K562 (cell line): ENCODE measurements at regions not wholly inside any gene's neighbourhood (a gene's known extent, or its start where the extent isn't known, plus 50 kb on each side); places are given as distances from the start of the nearest gene placed in this dataset.

Source experiments
- ATAC-seq: fragments of 200-7000 bp; cut with Tn5 transposase; 3 replicates; pipeline ENCODE4 v1.9.1; 2020; ENCODE audit warnings: moderate library complexity
- BruUV-seq: library from RNA; stranded (reverse); fragments of 400-500 nt; replicated peaks from 2 replicates; lab custom pipeline; 2021; lab: Mats Ljungman, UMichigan
- CTCF ChIA-PET: fragments of 300-600 bp; formaldehyde crosslinking; extraction: SDS; loops from one replicate; lab custom pipeline; 2021; ENCODE audit warnings: low intra/inter-chr PET ratio; lab: Yijun Ruan, JAX
- POLR2A ChIA-PET: fragments of 300-600, 350-650 bp; sonication (Branson Sonifier 250); formaldehyde crosslinking; extraction: SDS; loops from one replicate; lab custom pipeline; 2021; ENCODE audit warnings: antibody characterized with exemption, inconsistent platforms; lab: Yijun Ruan, JAX
- DNase-seq, 4 experiments: peaks; one replicate each; pipeline versions ENCODE4 v3.0.0 to v3.0.0-alpha.2; 2011 to 2018; ENCODE audit warnings: low spot score in 3 of 4, mixed read lengths in 3 of 4; ENCODE audit errors: extremely low read depth in 1 of 4
- FAIRE-seq: peaks from 2 replicates; lab custom pipeline; 2011; peaks lifted over from hg19 to GRCh38; lab: Jason Lieb, UNC
- H2AFZ ChIP-seq: 2 replicates; pipeline ENCODE4 v1.6.0; 2011; ENCODE audit warnings: low read depth, low read length, control low read depth, inconsistent platforms
- H3K27ac ChIP-seq: fragments of 200-600 bp; 3 replicates; pipeline ENCODE4 v1.8.0; 2011; ENCODE audit warnings: low read depth, mild to moderate bottlenecking, control low read depth, inconsistent platforms, low read length, moderate library complexity, mixed read lengths; ENCODE audit errors: extremely low read depth
- H3K27me3 ChIP-seq, 2 experiments: fragments of 300-600 bp in 1 of 2; 2 replicates in 1 of 2; 3 replicates in 1 of 2; pipeline versions ENCODE4 v1.6.0 to v1.8.0; 2011; ENCODE audit warnings: inconsistent platforms in 2 of 2, low read length in 2 of 2, mild to moderate bottlenecking in 1 of 2, mixed read lengths in 1 of 2, moderate library complexity in 1 of 2; ENCODE audit not compliant: control insufficient read depth in 2 of 2, insufficient read depth in 2 of 2
- H3K36me3 ChIP-seq: fragments of 300-600 bp; 3 replicates; pipeline ENCODE4 v1.8.0; 2011; ENCODE audit warnings: mild to moderate bottlenecking, low read length, inconsistent platforms; ENCODE audit not compliant: control insufficient read depth, insufficient read depth
- H3K4me1 ChIP-seq, 2 experiments: fragments of 200-600 bp in 1 of 2; replicated peaks in 1 of 2; 2 replicates in 1 of 2; 3 replicates in 1 of 2; pipeline versions ENCODE4 v1.5.1 to v1.8.0; 2011; ENCODE audit warnings: inconsistent platforms in 2 of 2, low read length in 2 of 2, mild to moderate bottlenecking in 1 of 2, mixed read lengths in 1 of 2, moderate library complexity in 1 of 2; ENCODE audit not compliant: control insufficient read depth in 2 of 2, insufficient read depth in 2 of 2
- H3K4me2 ChIP-seq: 2 replicates; pipeline ENCODE4 v1.6.1; 2011; ENCODE audit warnings: low read length, control low read depth, inconsistent platforms, mixed read lengths; ENCODE audit not compliant: insufficient read depth
- H3K4me3 ChIP-seq: fragments of 200-600 bp; sonication (generic), shearing (Covaris generic); 2 replicates; pipeline ENCODE4 v1.5.1; 2016; ENCODE audit warnings: control low read depth, inconsistent platforms
- H3K79me2 ChIP-seq: fragments of 200-600 bp; 3 replicates; pipeline ENCODE4 v1.8.0; 2011; ENCODE audit warnings: low read length, inconsistent platforms; ENCODE audit not compliant: control insufficient read depth, insufficient read depth
- H3K9ac ChIP-seq, 2 experiments: 2 replicates each; pipeline versions ENCODE4 v1.6.0 to v1.6.1; 2011; ENCODE audit warnings: low read depth in 2 of 2, low read length in 2 of 2, control low read depth in 1 of 2, inconsistent platforms in 1 of 2, mild to moderate bottlenecking in 1 of 2, mixed read lengths in 1 of 2; ENCODE audit not compliant: insufficient read depth in 1 of 2
- H3K9me1 ChIP-seq: one replicate; pipeline ENCODE4 v1.6.0; 2011; ENCODE audit warnings: inconsistent platforms, mild to moderate bottlenecking, low read length, moderate library complexity; ENCODE audit not compliant: control insufficient read depth, insufficient read depth
- H3K9me3 ChIP-seq: replicated peaks from 2 replicates; pipeline ENCODE4 v1.5.1; 2011; ENCODE audit warnings: low read depth, low read length, inconsistent platforms; ENCODE audit not compliant: control insufficient read depth, insufficient read depth
- H4K20me1 ChIP-seq: replicated peaks from 2 replicates; pipeline ENCODE4 v1.6.1; 2011; ENCODE audit warnings: low read length, inconsistent platforms, mixed read lengths; ENCODE audit not compliant: control insufficient read depth, insufficient read depth
- ARHGAP35 ChIP-seq: fragments of 450-650 bp; IDR thresholded peaks from 2 replicates; pipeline ENCODE4 v1.6.1; 2018; ENCODE audit not compliant: partially characterized antibody
- CC2D1A ChIP-seq: fragments of 450-650 bp; IDR thresholded peaks from 2 replicates; pipeline ENCODE4 v1.6.1; 2017; ENCODE audit warnings: mild to moderate bottlenecking
- CHD1 ChIP-seq: fragments of 200-600 bp; sonication (generic); IDR thresholded peaks from one replicate; pipeline ENCODE4 v1.6.1; 2012; ENCODE audit warnings: mild to moderate bottlenecking, moderate library complexity, low read length, inconsistent platforms
- EP400 ChIP-seq: fragments of 450-650 bp; IDR thresholded peaks from 2 replicates; pipeline ENCODE4 v1.6.1; 2017; ENCODE audit warnings: antibody characterized with exemption, mild to moderate bottlenecking, moderate library complexity
- IFI16 ChIP-seq: fragments of 250-450 bp; sonication (Bioruptor Pico); IDR thresholded peaks from 2 replicates; pipeline ENCODE4 v2.1.2; 2022; ENCODE audit warnings: mild to moderate bottlenecking, inconsistent platforms
- ILF3 ChIP-seq: fragments of 450-650 bp; IDR thresholded peaks from 2 replicates; pipeline ENCODE4 v1.6.1; 2018; ENCODE audit warnings: antibody characterized with exemption, mild to moderate bottlenecking, moderate library complexity, borderline replicate concordance
- MTF1 ChIP-seq: fragments of 250-450 bp; sonication (Bioruptor Pico); IDR thresholded peaks from 2 replicates; pipeline ENCODE4 v1.9.0; 2021; ENCODE audit warnings: moderate library complexity, mild to moderate bottlenecking, inconsistent platforms, borderline replicate concordance
- NCOR1 ChIP-seq: fragments of 450-650 bp; IDR thresholded peaks from 2 replicates; pipeline ENCODE4 v1.6.1; 2016; ENCODE audit warnings: mild to moderate bottlenecking, moderate library complexity
- RAD21 ChIP-seq, 2 experiments: fragments of 250-450 bp in 1 of 2; fragments of 450-650 bp in 1 of 2; sonication (Bioruptor Pico) in 1 of 2; formaldehyde crosslinking in 1 of 2; IDR thresholded peaks in 1 of 2; conservative IDR thresholded peaks in 1 of 2; 2 replicates each; pipeline versions ENCODE4 v1.4.0 to v1.8.0; 2020 to 2022; ENCODE audit warnings: mild to moderate bottlenecking in 2 of 2, moderate library complexity in 1 of 2
- RBM25 ChIP-seq: fragments of 200-400 bp; formaldehyde crosslinking; IDR thresholded peaks from 2 replicates; pipeline ENCODE4 v1.6.1; 2018; ENCODE audit warnings: low read length, low read depth, moderate library complexity; ENCODE audit not compliant: severe bottlenecking
- SMARCC2 ChIP-seq: fragments of 450-650 bp; IDR thresholded peaks from 2 replicates; pipeline ENCODE4 v1.6.1; 2017; ENCODE audit warnings: antibody characterized with exemption, moderate library complexity, mild to moderate bottlenecking, low read depth
- SP1 ChIP-seq: sonication (generic); formaldehyde crosslinking; IDR thresholded peaks from 2 replicates; pipeline ENCODE4 v1.8.1; 2022; ENCODE audit warnings: mild to moderate bottlenecking, missing genetic modification reagents
- ZEB2 ChIP-seq: fragments of 450-650 bp; IDR thresholded peaks from 2 replicates; pipeline ENCODE4 v1.6.1; 2016
- ZNF41 ChIP-seq: fragments of 250-450 bp; sonication (Bioruptor Pico); conservative IDR thresholded peaks from 2 replicates; pipeline ENCODE4 v1.4.0; 2020; ENCODE audit warnings: mild to moderate bottlenecking
- ZNF444 ChIP-seq: fragments of 250-450 bp; sonication (Bioruptor Pico); IDR thresholded peaks from 2 replicates; pipeline ENCODE4 v1.4.0; 2020; ENCODE audit warnings: mild to moderate bottlenecking, moderate library complexity
- ZNF707 ChIP-seq: fragments of 250-450 bp; sonication (Bioruptor Pico); conservative IDR thresholded peaks from 2 replicates; pipeline ENCODE4 v1.8.0; 2022; ENCODE audit warnings: inconsistent platforms, mild to moderate bottlenecking, moderate library complexity
- WGBS: fragments of 100-300 bp; shearing (Covaris generic); methylation state at CpG from one replicate; pipeline ENCODE4 v1.1.6; 2016; ENCODE audit warnings: low coverage, mixed read lengths; ENCODE audit not compliant: insufficient coverage; ENCODE audit errors: missing lambda C conversion rate; 5-methylcytosine and 5-hydroxymethylcytosine counted together
- in situ Hi-C: fragments of 300-500 bp; cut with MboI; formaldehyde crosslinking; loops from 4 replicates; pipeline ENCODE4 v1.15.0; 2018; ENCODE audit warnings: inconsistent platforms, mixed read lengths
- intact Hi-C: fragments of 100-400 bp; cut with micrococcal nuclease; formaldehyde crosslinking; loops from 2 replicates; pipeline ENCODE4 v1.14.2; 2022
- TF ChIP-seq, protein P1 (sequence below): fragments of 200-400 bp; formaldehyde crosslinking; IDR thresholded peaks from 2 replicates; pipeline ENCODE4 v1.6.1; 2017; ENCODE audit warnings: mild to moderate bottlenecking, low read depth, low read length, moderate library complexity
- TF ChIP-seq, protein P2 (sequence below): fragments of 250-450 bp; sonication (Bioruptor Pico); IDR thresholded peaks from 2 replicates; pipeline ENCODE4 v1.5.0; 2021
- TF ChIP-seq, protein P3 (sequence below): sonication (generic); formaldehyde crosslinking; IDR thresholded peaks from 2 replicates; pipeline ENCODE4 v1.8.1; 2023; ENCODE audit warnings: mild to moderate bottlenecking, missing genetic modification reagents

DNA sequence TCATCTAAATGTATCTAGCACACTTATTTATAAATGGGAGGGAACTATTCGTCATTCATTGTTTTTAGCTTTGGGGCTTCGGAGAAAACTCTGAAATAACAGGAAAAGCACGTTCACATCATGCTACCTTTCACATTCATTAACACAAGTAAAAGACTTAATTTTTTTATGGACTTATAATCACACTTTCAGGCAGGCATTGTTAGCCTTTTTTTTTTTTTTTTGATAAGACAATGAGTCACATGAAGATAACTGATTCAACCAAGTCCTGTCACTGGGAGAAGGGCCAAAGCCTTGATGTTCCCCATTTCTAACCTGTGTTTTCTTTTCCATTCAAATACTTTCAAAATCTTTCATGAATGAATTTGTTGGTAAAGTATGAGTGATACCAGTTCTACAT is 631.3 kb upstream of the CA10 start:
- ChIA-PET CTCF (no interaction called here), POLR2A (no interaction called here)
- no peaks in the 10 kb centered on the region for H3K36me3 ChIP-seq
- no peak overlapping the region for H3K27ac ChIP-seq
- H3K9ac ChIP-seq: no peak overlapping the region
- no peak overlapping the region for H3K4me2 ChIP-seq
- TF ChIP-seq, protein P1, sequence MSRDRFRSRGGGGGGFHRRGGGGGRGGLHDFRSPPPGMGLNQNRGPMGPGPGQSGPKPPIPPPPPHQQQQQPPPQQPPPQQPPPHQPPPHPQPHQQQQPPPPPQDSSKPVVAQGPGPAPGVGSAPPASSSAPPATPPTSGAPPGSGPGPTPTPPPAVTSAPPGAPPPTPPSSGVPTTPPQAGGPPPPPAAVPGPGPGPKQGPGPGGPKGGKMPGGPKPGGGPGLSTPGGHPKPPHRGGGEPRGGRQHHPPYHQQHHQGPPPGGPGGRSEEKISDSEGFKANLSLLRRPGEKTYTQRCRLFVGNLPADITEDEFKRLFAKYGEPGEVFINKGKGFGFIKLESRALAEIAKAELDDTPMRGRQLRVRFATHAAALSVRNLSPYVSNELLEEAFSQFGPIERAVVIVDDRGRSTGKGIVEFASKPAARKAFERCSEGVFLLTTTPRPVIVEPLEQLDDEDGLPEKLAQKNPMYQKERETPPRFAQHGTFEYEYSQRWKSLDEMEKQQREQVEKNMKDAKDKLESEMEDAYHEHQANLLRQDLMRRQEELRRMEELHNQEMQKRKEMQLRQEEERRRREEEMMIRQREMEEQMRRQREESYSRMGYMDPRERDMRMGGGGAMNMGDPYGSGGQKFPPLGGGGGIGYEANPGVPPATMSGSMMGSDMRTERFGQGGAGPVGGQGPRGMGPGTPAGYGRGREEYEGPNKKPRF: no peak
- TF ChIP-seq ZNF41 (CRISPR knock-in tag): no peak
- no peak for TF ChIP-seq RBM25
- TF ChIP-seq IFI16 (CRISPR knock-in tag): no peak
- no peak for TF ChIP-seq RAD21 (CRISPR knock-in tag; conservative IDR thresholded peaks at IDR 0.05 in 1 of 2, IDR thresholded peaks at IDR 0.05 in 1 of 2)
- no peak for TF ChIP-seq ARHGAP35
- TF ChIP-seq, protein P2, sequence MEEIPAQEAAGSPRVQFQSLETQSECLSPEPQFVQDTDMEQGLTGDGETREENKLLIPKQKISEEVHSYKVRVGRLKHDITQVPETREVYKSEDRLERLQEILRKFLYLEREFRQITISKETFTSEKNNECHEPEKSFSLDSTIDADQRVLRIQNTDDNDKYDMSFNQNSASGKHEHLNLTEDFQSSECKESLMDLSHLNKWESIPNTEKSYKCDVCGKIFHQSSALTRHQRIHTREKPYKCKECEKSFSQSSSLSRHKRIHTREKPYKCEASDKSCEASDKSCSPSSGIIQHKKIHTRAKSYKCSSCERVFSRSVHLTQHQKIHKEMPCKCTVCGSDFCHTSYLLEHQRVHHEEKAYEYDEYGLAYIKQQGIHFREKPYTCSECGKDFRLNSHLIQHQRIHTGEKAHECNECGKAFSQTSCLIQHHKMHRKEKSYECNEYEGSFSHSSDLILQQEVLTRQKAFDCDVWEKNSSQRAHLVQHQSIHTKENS (CRISPR knock-in tag): no peak
- TF ChIP-seq ILF3: no peak
- TF ChIP-seq NCOR1: no peak
- no peak for TF ChIP-seq SP1
- TF ChIP-seq CHD1: no peak
- TF ChIP-seq MTF1 (CRISPR knock-in tag): no peak
- no peak for TF ChIP-seq ZNF444 (CRISPR knock-in tag)
- TF ChIP-seq SMARCC2: no peak
- TF ChIP-seq, protein P3, sequence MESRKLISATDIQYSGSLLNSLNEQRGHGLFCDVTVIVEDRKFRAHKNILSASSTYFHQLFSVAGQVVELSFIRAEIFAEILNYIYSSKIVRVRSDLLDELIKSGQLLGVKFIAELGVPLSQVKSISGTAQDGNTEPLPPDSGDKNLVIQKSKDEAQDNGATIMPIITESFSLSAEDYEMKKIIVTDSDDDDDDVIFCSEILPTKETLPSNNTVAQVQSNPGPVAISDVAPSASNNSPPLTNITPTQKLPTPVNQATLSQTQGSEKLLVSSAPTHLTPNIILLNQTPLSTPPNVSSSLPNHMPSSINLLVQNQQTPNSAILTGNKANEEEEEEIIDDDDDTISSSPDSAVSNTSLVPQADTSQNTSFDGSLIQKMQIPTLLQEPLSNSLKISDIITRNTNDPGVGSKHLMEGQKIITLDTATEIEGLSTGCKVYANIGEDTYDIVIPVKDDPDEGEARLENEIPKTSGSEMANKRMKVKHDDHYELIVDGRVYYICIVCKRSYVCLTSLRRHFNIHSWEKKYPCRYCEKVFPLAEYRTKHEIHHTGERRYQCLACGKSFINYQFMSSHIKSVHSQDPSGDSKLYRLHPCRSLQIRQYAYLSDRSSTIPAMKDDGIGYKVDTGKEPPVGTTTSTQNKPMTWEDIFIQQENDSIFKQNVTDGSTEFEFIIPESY (CRISPR knock-in tag): no peak
- TF ChIP-seq ZNF707: no peak
- TF ChIP-seq ZEB2: no peak
- no peak for TF ChIP-seq EP400
- TF ChIP-seq CC2D1A: no peak
- ATAC-seq: no peak
- H3K4me1 ChIP-seq: no peaks in the 10 kb centered on the region
- no peak for DNase-seq
- H3K27me3 ChIP-seq: no peaks in the 10 kb centered on the region
- BruUV-seq: no TSS peak
- 0% methylated on average over 3 of the region's 3 CpGs for WGBS
- H3K9me1 ChIP-seq: no peaks in the 10 kb centered on the region
- no peak overlapping the region for H2AFZ ChIP-seq
- no peak for FAIRE-seq
- no peaks in the 10 kb centered on the region for H3K79me2 ChIP-seq
- H3K4me3 ChIP-seq: no peak overlapping the region
- in situ Hi-C loops: no loop called here
- intact Hi-C loops: no loop called here
- H4K20me1 ChIP-seq: no peaks in the 10 kb centered on the region
- no peaks in the 10 kb centered on the region for H3K9me3 ChIP-seq
